Adrenal gland (tissue), 9 donors: ENCODE measurements at regions not wholly inside any gene's neighbourhood (a gene's known extent, or its start where the extent isn't known, plus 50 kb on each side); places are given as distances from the start of the nearest gene placed in this dataset.

Experiments
- DNase-seq, 7 donors: peaks; one replicate each; pipeline ENCODE4 v3.0.0-alpha.2; 2019 to 2020
- H3K27ac ChIP-seq, 5 donors: fragments of 200-600 bp; sonication (generic) in 4 of 5; 1 replicate in 3 of 5; 2 replicates in 2 of 5; pipeline versions ENCODE4 v1.5.1 to v1.8.0; 2016 to 2020; ENCODE audit warnings: mild to moderate bottlenecking in 1 of 5
- H3K27me3 ChIP-seq: fragments of 200-600 bp; 2 replicates; pipeline ENCODE4 v1.8.0; 2021
- H3K36me3 ChIP-seq, 2 donors: fragments of 200-600 bp; replicated peaks in 1 of 2; 1 replicate in 1 of 2; 2 replicates in 1 of 2; pipeline versions ENCODE4 v1.5.1 to v1.8.0; 2018 to 2022
- H3K4me1 ChIP-seq, 2 donors: fragments of 200-600 bp; replicated peaks in 1 of 2; 1 replicate in 1 of 2; 2 replicates in 1 of 2; pipeline versions ENCODE4 v1.5.1 to v1.8.0; 2018 to 2021
- H3K4me3 ChIP-seq, 4 donors: fragments of 200-600 bp; sonication (generic) in 3 of 4; one replicate each; pipeline ENCODE4 v1.5.1; 2016 to 2018
- H3K9me3 ChIP-seq, 3 donors: fragments of 200-600 bp; sonication (generic) in 1 of 3; replicated peaks in 1 of 3; 1 replicate in 2 of 3; 2 replicates in 1 of 3; pipeline versions ENCODE4 v1.5.1 to v1.8.0; 2016 to 2021
- CTCF ChIP-seq, 6 experiments: fragments of 450-650 bp in 4 of 6; fragments of 200-600 bp in 2 of 6; sonication (generic) in 1 of 6; IDR thresholded peaks; 1 replicate in 5 of 6; 2 replicates in 1 of 6; pipeline versions ENCODE4 v1.5.1 to v1.8.0; 2016 to 2021; ENCODE audit warnings: antibody characterized with exemption in 6 of 6, mild to moderate bottlenecking in 2 of 6, moderate library complexity in 1 of 6
- POLR2A ChIP-seq, 2 donors: fragments of 450-650 bp; IDR thresholded peaks; one replicate each; pipeline ENCODE4 v1.6.1; 2017; ENCODE audit warnings: antibody characterized with exemption in 2 of 2, mild to moderate bottlenecking in 2 of 2, moderate library complexity in 1 of 2
- WGBS, 4 donors: extraction: QIAGEN DNeasy Blood & Tissue Kit in 2 of 4; methylation state at CpG; one replicate each; pipeline versions ENCODE4 v1.1.5 to v1.1.7; 2013 to 2017; 5-methylcytosine and 5-hydroxymethylcytosine counted together
- intact Hi-C, 2 donors: fragments of 100-400 bp; cut with DNase I; formaldehyde crosslinking; loops; one replicate each; pipeline versions ENCODE4 v1.14.1 to v1.15.0; 2022 to 2023
- donor health status: healthy with polysubstance abuse.
- donor health status: Bipolar disorder and iron deficiency.
- donor health status: DM: yes; HTN: yes; CAD: no.
- donor health status: DM: no; HTN: no; CAD: no.
- donor health status: DM: no; HTN: no; CAD: no.

- 73 to 92% (median 78%) methylated on average over 1 of the region's 1 CpG for WGBS, 4 donors
- intact Hi-C loops = no loop called here
- Histone ChIP-seq H3K27me3 (no peaks in the 10 kb centered on the region), H3K36me3 (peaks cover 0 to 3% of the 10 kb centered on the region in 2 donors), H3K9me3 (no peaks in the 10 kb centered on the region), H3K4me1 (no peaks in the 10 kb centered on the region), H3K4me3 (no peak overlapping the region), H3K27ac (no peak overlapping the region)
- TF ChIP-seq POLR2A (IDR thresholded peaks at IDR 0.05) (no peak), CTCF (IDR thresholded peaks at IDR 0.05) (no peak)
- no peak for DNase-seq
Observed at GRCh38 chr1:188394677-188395076, 1565.9 kb downstream of the PLA2G4A start.

- no peak for DNase-seq
- 69 to 80% (median 76%) methylated on average over 2 of the region's 2 CpGs for WGBS, 4 donors
- Histone ChIP-seq H3K9me3 (no peaks in the 10 kb centered on the region), H3K27me3 (no peaks in the 10 kb centered on the region), H3K4me1 (no peaks in the 10 kb centered on the region), H3K36me3 (peaks cover 0 to 3% of the 10 kb centered on the region in 2 donors), H3K4me3 (no peak overlapping the region), H3K27ac (no peak overlapping the region)
- intact Hi-C loops = no loop called here
- TF ChIP-seq POLR2A (IDR thresholded peaks at IDR 0.05) (no peak), CTCF (IDR thresholded peaks at IDR 0.05) (no peak)
Observed at GRCh38 chr1:188397521-188397920, 1568.8 kb downstream of the PLA2G4A start.

GRCh38 chr1:188402986-188403385 is 1574.2 kb downstream of the PLA2G4A start:
- intact Hi-C loops = no loop called here
- no peak for DNase-seq
- WGBS, 4 donors = 63 to 70% (median 65%) methylated on average over 3 of the region's 3 CpGs
- Histone ChIP-seq H3K27me3 (no peaks in the 10 kb centered on the region), H3K4me1 (no peaks in the 10 kb centered on the region), H3K4me3 (no peak overlapping the region), H3K36me3 (no peaks in the 10 kb centered on the region), H3K27ac (no peak overlapping the region), H3K9me3 (no peaks in the 10 kb centered on the region)
- TF ChIP-seq POLR2A (IDR thresholded peaks at IDR 0.05) (no peak), CTCF (IDR thresholded peaks at IDR 0.05) (no peak)

- 72 to 79% (median 74%) methylated on average over 2 of the region's 2 CpGs for WGBS, 4 donors
- TF ChIP-seq POLR2A (IDR thresholded peaks at IDR 0.05) = no peak
- no peak for TF ChIP-seq CTCF (IDR thresholded peaks at IDR 0.05)
- intact Hi-C loops = no loop called here
Observed at GRCh38 chr1:188406636-188407035, 1577.9 kb downstream of the PLA2G4A start.

More at GRCh38 chr1:188406636-188407035, 1577.9 kb downstream of the PLA2G4A start:
- no peaks in the 10 kb centered on the region for H3K9me3 ChIP-seq
- DNase-seq = no peak
- no peaks in the 10 kb centered on the region for H3K27me3 ChIP-seq
- no peak overlapping the region for H3K4me3 ChIP-seq
- no peak overlapping the region for H3K27ac ChIP-seq
- H3K36me3 ChIP-seq = no peaks in the 10 kb centered on the region
- H3K4me1 ChIP-seq = no peaks in the 10 kb centered on the region
